IMR-90 (cell line): ENCODE measurements at regions not wholly inside any gene's neighbourhood (a gene's known extent, or its start where the extent isn't known, plus 50 kb on each side); places are given as distances from the start of the nearest gene placed in this dataset.

Experiments
- ATAC-seq: fragments of 200-7000 bp; cut with Tn5 transposase; 2 replicates; pipeline ENCODE4 v1.9.1; 2020; ENCODE audit warnings: low read depth, mild to moderate bottlenecking, moderate library complexity
- BruUV-seq: library from RNA; stranded (reverse); fragments of 400-500 nt; replicated peaks from 2 replicates; lab custom pipeline; 2021; lab: Mats Ljungman, UMichigan
- CTCF ChIA-PET: fragments of 300-600 bp; formaldehyde crosslinking; extraction: SDS; loops from one replicate; lab custom pipeline; 2021; ENCODE audit warnings: antibody characterized with exemption; lab: Yijun Ruan, JAX
- POLR2A ChIA-PET: fragments of 300-600 bp; sonication (Branson Sonifier 250); formaldehyde crosslinking; loops from one replicate; lab custom pipeline; 2022; ENCODE audit warnings: antibody characterized with exemption; ENCODE audit not compliant: unreplicated experiment; lab: Charles Lee
- DNase-seq: peaks from one replicate; pipeline ENCODE4 v3.0.0; 2013
- H2AFZ ChIP-seq: replicated peaks from 2 replicates; pipeline ENCODE3; 2013; ENCODE audit warnings: low read length, mild to moderate bottlenecking; ENCODE audit not compliant: poor library complexity
- H2AK5ac ChIP-seq: 2 replicates; pipeline ENCODE4 v1.6.1; 2013; ENCODE audit warnings: low read depth, low read length, inconsistent platforms
- H2AK9ac ChIP-seq: replicated peaks from 2 replicates; pipeline ENCODE3; 2013; ENCODE audit warnings: mild to moderate bottlenecking, low read depth, low read length, moderate library complexity; ENCODE audit not compliant: poor library complexity
- H2BK120ac ChIP-seq: 2 replicates; pipeline ENCODE4 v1.6.1; 2013; ENCODE audit warnings: low read depth, low read length, inconsistent platforms
- H2BK15ac ChIP-seq: 3 replicates; pipeline ENCODE4 v1.6.1; 2013; ENCODE audit warnings: low read depth, low read length, inconsistent platforms
- H2BK20ac ChIP-seq: 2 replicates; pipeline ENCODE4 v1.6.1; 2013; ENCODE audit warnings: low read depth, mild to moderate bottlenecking, inconsistent platforms, low read length, moderate library complexity
- H2BK5ac ChIP-seq: 2 replicates; pipeline ENCODE4 v1.6.1; 2013; ENCODE audit warnings: mild to moderate bottlenecking, low read depth, low read length, inconsistent platforms; ENCODE audit not compliant: poor library complexity, severe bottlenecking
- H3K14ac ChIP-seq: replicated peaks from 2 replicates; pipeline ENCODE4 v1.6.1; 2013; ENCODE audit warnings: low read depth, low read length, inconsistent platforms
- H3K18ac ChIP-seq: 2 replicates; pipeline ENCODE4 v1.6.1; 2013; ENCODE audit warnings: low read depth, low read length, control low read depth
- H3K23ac ChIP-seq: 2 replicates; pipeline ENCODE4 v1.6.1; 2013; ENCODE audit warnings: low read depth, low read length, inconsistent platforms
- H3K27ac ChIP-seq: 2 replicates; pipeline ENCODE4 v1.5.1; 2013; ENCODE audit warnings: mild to moderate bottlenecking, control low read depth, low read length; ENCODE audit not compliant: insufficient read depth
- H3K27me3 ChIP-seq: 2 replicates; pipeline ENCODE4 v1.6.1; 2013; ENCODE audit warnings: low read length; ENCODE audit not compliant: control insufficient read depth, insufficient read depth
- H3K36me3 ChIP-seq: 2 replicates; pipeline ENCODE4 v1.6.1; 2013; ENCODE audit warnings: low read length, mixed read lengths; ENCODE audit not compliant: control insufficient read depth, insufficient read depth
- H3K4ac ChIP-seq: 2 replicates; pipeline ENCODE4 v1.6.1; 2013; ENCODE audit warnings: low read depth, low read length, inconsistent platforms
- H3K4me1 ChIP-seq: 2 replicates; pipeline ENCODE4 v1.6.1; 2013; ENCODE audit warnings: low read length, mixed read lengths; ENCODE audit not compliant: control insufficient read depth, insufficient read depth
- H3K4me2 ChIP-seq: 2 replicates; pipeline ENCODE4 v1.6.1; 2013; ENCODE audit warnings: low read depth, mild to moderate bottlenecking, control low read depth, low read length, moderate library complexity
- H3K4me3 ChIP-seq: 2 replicates; pipeline ENCODE4 v1.5.1; 2013; ENCODE audit warnings: low read depth, mild to moderate bottlenecking, control low read depth, low read length, moderate library complexity; ENCODE audit not compliant: insufficient read depth
- H3K56ac ChIP-seq: 2 replicates; pipeline ENCODE4 v1.6.1; 2013; ENCODE audit warnings: low read length, inconsistent platforms; ENCODE audit not compliant: insufficient read depth; ENCODE audit errors: extremely low read depth
- H3K79me1 ChIP-seq, 2 experiments: 2 replicates each; pipeline ENCODE4 v1.6.1; 2013; ENCODE audit warnings: low read length in 2 of 2, inconsistent platforms in 1 of 2, low read depth in 1 of 2
- H3K9ac ChIP-seq: 2 replicates; pipeline ENCODE4 v1.6.1; 2013; ENCODE audit warnings: low read depth, low read length, control low read depth
- H3K9me1 ChIP-seq: 2 replicates; pipeline ENCODE4 v1.6.1; 2013; ENCODE audit warnings: low read length, inconsistent platforms; ENCODE audit not compliant: insufficient read depth
- H3K9me3 ChIP-seq: 2 replicates; pipeline ENCODE4 v1.6.1; 2013; ENCODE audit warnings: low read length; ENCODE audit not compliant: control insufficient read depth, insufficient read depth
- H4K20me1 ChIP-seq: 2 replicates; pipeline ENCODE4 v1.6.1; 2013; ENCODE audit warnings: low read length, inconsistent platforms; ENCODE audit not compliant: insufficient read depth
- H4K5ac ChIP-seq: 2 replicates; pipeline ENCODE4 v1.6.1; 2013; ENCODE audit warnings: mild to moderate bottlenecking, low read depth, low read length, control low read depth
- H4K8ac ChIP-seq, 2 experiments: 2 replicates each; pipeline ENCODE4 v1.6.1; 2013; ENCODE audit warnings: low read depth in 2 of 2, low read length in 2 of 2, control low read depth in 1 of 2, inconsistent platforms in 1 of 2
- H4K91ac ChIP-seq: 2 replicates; pipeline ENCODE4 v1.6.1; 2013; ENCODE audit warnings: low read depth, low read length, inconsistent platforms; ENCODE audit not compliant: insufficient read depth
- BHLHE40 ChIP-seq: fragments of 150-350 bp; IDR thresholded peaks from 2 replicates; pipeline ENCODE4 v1.6.1; 2016; ENCODE audit warnings: mild to moderate bottlenecking, low read depth, low read length
- CEBPB ChIP-seq: IDR thresholded peaks from 2 replicates; pipeline ENCODE4 v1.6.1; 2012; ENCODE audit warnings: low read depth, low read length, improper control_type of control experiment
- CTCF ChIP-seq: conservative IDR thresholded peaks from 2 replicates; pipeline ENCODE4 v1.5.1; 2012; ENCODE audit warnings: mild to moderate bottlenecking, low read depth, low read length, improper control_type of control experiment
- FOS ChIP-seq: fragments of 150-350 bp; IDR thresholded peaks from 2 replicates; pipeline ENCODE4 v1.6.1; 2016; ENCODE audit warnings: low read depth, low read length
- MAFK ChIP-seq: IDR thresholded peaks from 2 replicates; pipeline ENCODE4 v1.6.1; 2012; ENCODE audit warnings: low read depth, low read length, improper control_type of control experiment
- MAZ ChIP-seq: IDR thresholded peaks from 2 replicates; pipeline ENCODE4 v1.6.1; 2012; ENCODE audit warnings: low read depth, mild to moderate bottlenecking, low read length, improper control_type of control experiment, moderate library complexity, borderline replicate concordance
- MXI1 ChIP-seq: IDR thresholded peaks from 2 replicates; pipeline ENCODE4 v1.6.1; 2012; ENCODE audit warnings: low read depth, mild to moderate bottlenecking, low read length, moderate library complexity, borderline replicate concordance
- NFE2L2 ChIP-seq: fragments of 150-350 bp; IDR thresholded peaks from 2 replicates; pipeline ENCODE4 v1.6.1; 2016; ENCODE audit warnings: low read depth, mild to moderate bottlenecking, low read length
- POLR2A ChIP-seq: IDR thresholded peaks from 2 replicates; pipeline ENCODE4 v1.6.1; 2012; ENCODE audit warnings: mild to moderate bottlenecking, low read depth, low read length
- RAD21 ChIP-seq: IDR thresholded peaks from 2 replicates; pipeline ENCODE4 v1.6.1; 2012; ENCODE audit warnings: low read length, improper control_type of control experiment
- RCOR1 ChIP-seq: IDR thresholded peaks from 2 replicates; pipeline ENCODE4 v1.6.1; 2012; ENCODE audit warnings: mild to moderate bottlenecking, low read length, improper control_type of control experiment; ENCODE audit not compliant: insufficient replicate concordance
- RFX5 ChIP-seq: IDR thresholded peaks from 2 replicates; pipeline ENCODE4 v1.8.0; 2012; ENCODE audit warnings: low read depth, mild to moderate bottlenecking, low read length, moderate library complexity
- SMC3 ChIP-seq: fragments of 150-350 bp; IDR thresholded peaks from 2 replicates; pipeline ENCODE4 v1.6.1; 2016; ENCODE audit warnings: low read depth, mild to moderate bottlenecking, antibody characterized with exemption, low read length, moderate library complexity
- USF2 ChIP-seq: fragments of 150-350 bp; IDR thresholded peaks from 2 replicates; pipeline ENCODE4 v1.6.1; 2017; ENCODE audit warnings: mild to moderate bottlenecking, antibody characterized with exemption, low read length, low read depth
- WGBS, 2 experiments: methylation state at CpG; one replicate each; pipeline versions ENCODE4 v1.1.5 to v1.1.7; 2013; ENCODE audit warnings: missing lambda C conversion rate in 2 of 2; ENCODE audit not compliant: insufficient read length in 1 of 2; ENCODE audit errors: extremely low coverage in 2 of 2; 5-methylcytosine and 5-hydroxymethylcytosine counted together
- dilution Hi-C: fragments of 300-500 bp; cut with HindIII; formaldehyde crosslinking; loops from one replicate; pipeline ENCODE4 v1.14.3; 2018; ENCODE audit warnings: low sequenced_read_pairs; ENCODE audit not compliant: unreplicated experiment
- in situ Hi-C: fragments of 300-500 bp; cut with MboI; formaldehyde crosslinking; loops from 3 replicates; pipeline ENCODE4 v1.14.3; 2019; ENCODE audit warnings: low sequenced_read_pairs, inconsistent platforms, mixed read lengths
- intact Hi-C: fragments of 100-400 bp; cut with micrococcal nuclease; formaldehyde crosslinking; loops from 2 replicates; pipeline ENCODE4 v1.10.0; 2022

- no peak overlapping the region for H4K8ac ChIP-seq
- H3K79me1 ChIP-seq = no peaks in the 10 kb centered on the region
- H2BK15ac ChIP-seq = no peak overlapping the region
- no peaks in the 10 kb centered on the region for H4K20me1 ChIP-seq
- H3K4ac ChIP-seq = no peak overlapping the region
- H3K14ac ChIP-seq = no peak overlapping the region
- no peak overlapping the region for H2AFZ ChIP-seq
- H3K4me1 ChIP-seq = no peaks in the 10 kb centered on the region
- H3K4me3 ChIP-seq = no peak overlapping the region
- no peak overlapping the region for H4K91ac ChIP-seq
- POLR2A ChIA-PET = no interaction called here
- no peak for ATAC-seq
- BruUV-seq = no TSS peak
- no peak for TF ChIP-seq CTCF
- TF ChIP-seq BHLHE40 = no peak
- TF ChIP-seq NFE2L2 = no peak
- no peak for TF ChIP-seq POLR2A
- TF ChIP-seq SMC3 = no peak
- no peak for TF ChIP-seq RCOR1
- no peak for TF ChIP-seq FOS
- TF ChIP-seq USF2 = no peak
- TF ChIP-seq MAZ = no peak
- TF ChIP-seq MAFK = no peak
- TF ChIP-seq RAD21 = no peak
- no peak for TF ChIP-seq RFX5
- no peak for TF ChIP-seq MXI1
- no peak for TF ChIP-seq CEBPB
- no peaks in the 10 kb centered on the region for H3K27me3 ChIP-seq
- no peak overlapping the region for H3K23ac ChIP-seq
- in situ Hi-C loops = no loop called here
- WGBS, 2 experiments = 89% methylated on average over 17 of the region's 25 CpGs; no CpG with 5 or more reads in 1 of the 2 experiments
- no peak overlapping the region for H2BK5ac ChIP-seq
- no peaks in the 10 kb centered on the region for H3K36me3 ChIP-seq
- no peak overlapping the region for H3K9ac ChIP-seq
- no peak overlapping the region for H2AK9ac ChIP-seq
- dilution Hi-C loops = no loop called here
- CTCF ChIA-PET = no interaction called here
- DNase-seq = no peak
- intact Hi-C loops = no loop called here
- H3K18ac ChIP-seq = no peak overlapping the region
- H3K4me2 ChIP-seq = no peak overlapping the region
- H3K56ac ChIP-seq = no peak overlapping the region
- H2BK120ac ChIP-seq = no peak overlapping the region
- no peak overlapping the region for H2AK5ac ChIP-seq
- no peak overlapping the region for H4K5ac ChIP-seq
- no peaks in the 10 kb centered on the region for H3K9me1 ChIP-seq
- no peak overlapping the region for H2BK20ac ChIP-seq
- H3K27ac ChIP-seq = no peak overlapping the region
- H3K9me3 ChIP-seq = peaks cover 2% of the 10 kb centered on the region; the same call in 1 of the 2 replicates
These were observed 398.1 kb downstream of the KCNJ18 start for GRCh38 chr17:22090263-22090935.
